HG02870 (cell line): ENCODE measurements at regions not wholly inside any gene's neighbourhood (a gene's known extent, or its start where the extent isn't known, plus 50 kb on each side); places are given as distances from the start of the nearest gene placed in this dataset.
"Not testable (repeated sequence)": the region's sequence is repeated elsewhere in the genome, so short reads cannot be mapped to it uniquely, and the experiment has no call there.

Experiments used
- ATAC-seq: cut with Tn5 transposase; IDR thresholded peaks from one replicate; pipeline ENCODE4 v1.9.1; 2021; ENCODE audit warnings: mild to moderate bottlenecking, moderate library complexity; ENCODE audit not compliant: unreplicated experiment

- no peak for ATAC-seq
Measured at GRCh38 chrX:66914080-66914479, 275.2 kb upstream of the EDA2R start.

- no peak for ATAC-seq
Measured at GRCh38 chrX:66912417-66912816, 273.5 kb upstream of the EDA2R start.

DNA sequence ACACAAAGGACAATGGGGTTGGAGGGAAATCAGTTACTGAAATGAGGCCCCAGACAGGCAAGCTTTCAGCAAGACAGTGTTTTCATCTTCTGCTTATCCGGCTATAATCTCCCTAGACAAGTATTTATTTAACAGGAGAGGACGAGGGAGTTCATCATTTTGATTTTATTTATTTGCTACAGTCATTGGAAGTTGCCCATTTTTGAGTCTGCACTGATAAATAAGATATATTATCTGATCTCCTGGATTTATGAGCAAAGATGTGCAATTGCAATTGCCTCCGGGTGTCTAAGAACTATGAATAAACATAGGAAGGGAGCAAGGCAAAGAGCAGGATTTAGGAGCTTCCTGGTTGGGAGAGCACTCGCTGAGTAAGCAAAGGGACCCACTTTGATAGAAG lies 263.2 kb upstream of the EDA2R start:
- ATAC-seq, result no peak

DNA sequence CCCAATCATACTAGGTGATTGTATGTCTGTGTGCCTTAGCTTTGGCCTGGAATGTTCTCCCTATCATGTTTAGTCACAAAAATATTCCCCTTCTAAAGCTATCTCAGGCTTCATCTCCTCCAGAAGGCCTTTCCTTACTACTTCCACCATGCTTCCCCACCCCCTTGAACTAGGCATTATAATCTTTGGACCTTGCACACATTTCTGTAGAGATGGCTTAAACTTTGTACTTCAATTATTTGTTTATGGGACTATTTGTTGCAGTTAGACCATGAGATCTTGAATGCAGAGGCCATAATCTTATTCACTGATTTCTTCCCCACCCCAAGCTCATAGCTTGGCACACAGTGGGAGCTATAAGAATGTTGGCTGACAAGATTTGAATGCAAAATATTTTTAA lies 262.0 kb upstream of the EDA2R start:
- ATAC-seq, result no peak

GRCh38 chrX:66892004-66892403 lies 253.1 kb upstream of the EDA2R start:
- ATAC-seq, result no peak

GRCh38 chrX:66889418-66889817 lies 250.5 kb upstream of the EDA2R start:
- no peak for ATAC-seq

- ATAC-seq, result no peak
Measured at GRCh38 chrX:66882101-66882500, 243.2 kb upstream of the EDA2R start.

- no peak for ATAC-seq
Measured at GRCh38 chrX:66876776-66877175, 237.9 kb upstream of the EDA2R start.

DNA sequence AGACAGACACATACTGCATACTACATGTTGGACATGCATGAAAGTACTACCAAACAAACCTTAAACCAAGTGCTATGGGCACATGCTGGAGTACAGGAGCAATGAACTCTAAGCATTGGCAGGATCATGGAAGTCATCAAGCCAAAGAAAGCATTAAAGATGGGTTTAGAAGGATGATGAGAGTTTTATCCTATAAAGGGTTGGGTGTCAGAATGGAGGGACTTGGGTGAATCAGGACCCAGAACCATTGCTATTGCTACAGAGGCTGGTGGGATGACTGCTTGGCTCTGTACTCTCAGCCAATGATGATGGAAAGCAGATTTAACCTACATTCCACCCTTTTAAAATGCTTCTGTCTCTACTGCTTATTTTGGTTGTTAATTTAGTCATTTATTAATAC lies 233.9 kb upstream of the EDA2R start:
- ATAC-seq, result no peak

DNA sequence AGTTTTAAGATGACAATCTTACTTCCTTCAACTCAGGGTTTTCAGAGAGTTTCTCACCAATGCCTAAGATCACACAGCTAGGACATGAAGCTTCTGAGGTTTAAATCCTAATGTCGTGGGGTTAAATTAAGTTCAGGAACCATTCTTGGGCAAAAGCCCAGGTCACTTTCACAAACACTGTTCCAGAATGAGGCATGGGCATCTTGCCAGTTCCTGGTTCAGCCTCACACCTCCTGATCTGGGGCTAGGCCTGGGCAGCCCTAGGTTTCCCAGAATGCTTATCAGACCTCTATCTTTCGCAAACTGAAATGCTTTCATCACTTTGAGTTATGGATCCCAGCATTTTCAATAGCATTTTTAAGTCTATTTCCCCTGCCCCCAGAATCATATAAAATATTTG lies 224.8 kb upstream of the EDA2R start:
- ATAC-seq, result no peak

DNA sequence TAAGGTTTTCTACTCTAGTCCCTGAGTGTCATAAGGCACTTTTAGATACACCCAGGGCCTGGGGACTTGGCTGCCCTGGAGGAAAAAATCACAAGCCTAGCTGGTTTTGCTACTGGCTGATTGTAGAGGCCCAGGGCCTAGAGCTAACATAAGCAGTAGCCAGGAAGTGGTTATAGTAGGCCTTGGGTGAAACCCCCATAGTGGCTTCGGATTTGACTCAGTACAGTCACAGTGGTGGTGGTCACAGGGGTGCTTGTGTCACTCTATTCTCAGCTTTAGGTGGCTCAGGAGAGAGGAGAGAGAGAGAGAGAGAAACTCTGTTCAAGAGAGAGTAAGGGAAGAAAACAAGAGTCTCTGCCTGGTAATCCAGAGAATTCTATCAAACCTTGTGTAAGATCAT lies 194.5 kb upstream of the EDA2R start:
- ATAC-seq, result peak; percentile 100

- ATAC-seq, result no peak
Measured at GRCh38 chrX:66815227-66815626, 176.3 kb upstream of the EDA2R start.

- not testable (repeated sequence) for ATAC-seq
Measured at GRCh38 chrX:66794514-66794913, 155.6 kb upstream of the EDA2R start.

DNA sequence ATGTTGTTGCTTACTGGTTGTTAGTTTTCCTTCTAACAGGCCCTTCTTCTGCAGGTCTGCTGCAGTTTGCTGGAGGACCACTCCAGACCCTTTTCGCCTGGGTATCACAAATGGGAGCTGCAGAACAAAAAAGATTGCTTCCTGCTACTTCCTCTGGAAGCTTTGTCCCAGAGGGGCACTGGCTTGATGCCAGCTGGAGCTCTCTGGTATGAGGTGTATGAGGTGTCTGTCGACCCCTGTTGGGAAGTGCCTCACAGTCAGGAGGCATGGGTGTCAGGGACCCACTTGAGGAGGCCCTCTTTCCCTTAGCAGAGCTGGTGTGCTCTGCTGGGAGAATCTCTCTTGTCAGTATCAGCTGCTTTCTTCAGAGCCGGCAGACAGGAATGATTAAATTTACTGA lies 127.4 kb upstream of the EDA2R start:
- ATAC-seq, result no peak

GRCh38 chrX:66760651-66761050 lies 121.8 kb upstream of the EDA2R start:
- ATAC-seq, result no peak

GRCh38 chrX:66756717-66757116 lies 117.8 kb upstream of the EDA2R start:
- ATAC-seq, result no peak

- no peak for ATAC-seq
Measured at GRCh38 chrX:66751136-66751782, 112.4 kb upstream of the EDA2R start.

DNA sequence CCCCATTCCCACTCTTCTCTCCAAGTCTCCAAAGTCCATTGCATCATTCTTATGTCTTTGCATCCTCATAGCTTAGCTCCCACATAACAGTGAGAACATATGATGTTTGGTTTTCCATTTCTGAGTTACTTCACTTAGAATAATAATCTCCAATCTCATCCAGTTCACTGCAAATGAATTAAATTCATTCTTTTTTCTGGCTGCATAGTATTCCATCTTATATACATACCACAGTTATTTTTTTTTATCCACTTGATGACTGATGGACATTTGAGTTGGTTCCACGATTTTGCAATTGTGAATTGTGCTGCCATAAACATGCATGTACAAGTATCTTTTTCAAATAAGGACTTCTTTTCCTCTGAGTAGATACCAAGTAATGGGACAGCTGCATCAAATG lies 105.6 kb upstream of the EDA2R start:
- ATAC-seq, result not testable (repeated sequence)

GRCh38 chrX:66731398-66731797 lies 92.5 kb upstream of the EDA2R start:
- ATAC-seq, result peak; percentile 49

DNA sequence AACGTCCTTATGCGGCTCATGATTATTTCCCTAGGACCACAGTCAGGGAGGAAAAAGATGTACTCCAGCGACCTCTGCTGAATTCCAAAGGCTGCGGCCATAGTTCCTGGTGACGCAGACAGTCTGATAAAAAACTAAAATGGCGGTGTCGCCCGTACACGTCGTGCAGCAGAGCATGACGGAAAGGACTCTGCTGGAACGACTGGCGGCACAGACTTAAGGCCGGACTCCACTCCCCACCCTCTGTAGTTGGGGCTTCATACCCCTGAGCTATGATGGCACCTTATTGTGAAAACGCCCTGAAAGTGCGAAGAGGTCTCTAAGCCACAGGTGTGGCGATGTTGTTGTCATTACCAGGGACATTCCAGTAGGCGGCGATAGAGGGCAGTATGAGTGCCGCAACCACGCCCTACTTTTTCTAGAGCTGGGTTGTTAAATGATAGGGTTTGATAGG lies 90.0 kb upstream of the EDA2R start:
- ATAC-seq, result peak; percentile 68

DNA sequence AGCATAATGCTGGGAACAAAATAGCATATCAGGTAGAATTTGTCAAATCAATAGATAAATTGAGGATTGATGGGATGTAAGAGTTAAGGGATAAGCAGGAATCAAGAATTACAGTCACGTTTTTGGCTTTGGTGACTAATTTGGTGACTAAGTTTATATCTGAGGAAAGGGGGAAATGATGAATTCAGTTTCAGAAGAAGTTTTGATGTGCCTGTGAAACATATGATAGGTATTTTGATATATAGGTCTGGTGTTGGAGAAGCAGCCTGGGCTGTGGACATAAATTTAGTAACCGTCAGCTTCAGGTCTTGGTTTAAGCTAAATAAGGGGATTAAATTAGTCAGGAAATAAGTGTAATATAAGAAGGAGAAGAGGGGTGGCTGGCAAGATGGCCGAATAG lies 79.0 kb upstream of the EDA2R start:
- no peak for ATAC-seq

GRCh38 chrX:66698273-66699204 lies 59.7 kb upstream of the EDA2R start:
- ATAC-seq, result no peak
